PC-3 (cell line): ENCODE measurements at regions not wholly inside any gene's neighbourhood (a gene's known extent, or its start where the extent isn't known, plus 50 kb on each side); places are given as distances from the start of the nearest gene placed in this dataset.

Source experiments
- EZH2 ChIP-seq: fragments of 300-600 bp; sonication (generic); IDR thresholded peaks from one replicate; pipeline ENCODE4 v1.6.1; 2017; ENCODE audit warnings: antibody characterized with exemption, mild to moderate bottlenecking, low read length; ENCODE audit not compliant: unreplicated experiment
- EZH2phosphoT487 ChIP-seq: fragments of 300-600 bp; sonication (generic); IDR thresholded peaks from 2 replicates; pipeline ENCODE4 v1.6.1; 2018; ENCODE audit warnings: mild to moderate bottlenecking, antibody characterized with exemption, low read length, borderline replicate concordance
- TF ChIP-seq, protein P1 (sequence below): fragments of 300-600 bp; sonication (generic); conservative IDR thresholded peaks from 2 replicates; pipeline ENCODE4 v1.5.1; 2017; ENCODE audit warnings: antibody characterized with exemption, low read depth, mild to moderate bottlenecking, low read length

- TF ChIP-seq, protein P1, sequence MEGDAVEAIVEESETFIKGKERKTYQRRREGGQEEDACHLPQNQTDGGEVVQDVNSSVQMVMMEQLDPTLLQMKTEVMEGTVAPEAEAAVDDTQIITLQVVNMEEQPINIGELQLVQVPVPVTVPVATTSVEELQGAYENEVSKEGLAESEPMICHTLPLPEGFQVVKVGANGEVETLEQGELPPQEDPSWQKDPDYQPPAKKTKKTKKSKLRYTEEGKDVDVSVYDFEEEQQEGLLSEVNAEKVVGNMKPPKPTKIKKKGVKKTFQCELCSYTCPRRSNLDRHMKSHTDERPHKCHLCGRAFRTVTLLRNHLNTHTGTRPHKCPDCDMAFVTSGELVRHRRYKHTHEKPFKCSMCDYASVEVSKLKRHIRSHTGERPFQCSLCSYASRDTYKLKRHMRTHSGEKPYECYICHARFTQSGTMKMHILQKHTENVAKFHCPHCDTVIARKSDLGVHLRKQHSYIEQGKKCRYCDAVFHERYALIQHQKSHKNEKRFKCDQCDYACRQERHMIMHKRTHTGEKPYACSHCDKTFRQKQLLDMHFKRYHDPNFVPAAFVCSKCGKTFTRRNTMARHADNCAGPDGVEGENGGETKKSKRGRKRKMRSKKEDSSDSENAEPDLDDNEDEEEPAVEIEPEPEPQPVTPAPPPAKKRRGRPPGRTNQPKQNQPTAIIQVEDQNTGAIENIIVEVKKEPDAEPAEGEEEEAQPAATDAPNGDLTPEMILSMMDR, result no peak
- no peak for TF ChIP-seq EZH2phosphoT487
- TF ChIP-seq EZH2, result no peak
Measured at GRCh38 chr2:71781695-71782228, 328.4 kb downstream of the DYSF start.
